GM12891 (cell line): ENCODE measurements at regions not wholly inside any gene's neighbourhood (a gene's known extent, or its start where the extent isn't known, plus 50 kb on each side); places are given as distances from the start of the nearest gene placed in this dataset.
"Not testable (repeated sequence)": the region's sequence is repeated elsewhere in the genome, so short reads cannot be mapped to it uniquely, and the experiment has no call there.

ENCODE experiments used
- DNase-seq: peaks from one replicate; pipeline ENCODE4 v3.0.0; 2011; ENCODE audit warnings: low spot score; ENCODE audit not compliant: insufficient read length
- FAIRE-seq: peaks from 2 replicates; lab custom pipeline; 2011; peaks lifted over from hg19 to GRCh38; lab: Jason Lieb, UNC
- PAX5 ChIP-seq: IDR thresholded peaks from 2 replicates; pipeline ENCODE4 v1.6.1; 2011; ENCODE audit warnings: low read length, moderate library complexity, mild to moderate bottlenecking; ENCODE audit not compliant: insufficient read depth, severe bottlenecking
- POLR2A ChIP-seq: IDR thresholded peaks from 2 replicates; pipeline ENCODE4 v1.6.1; 2011; ENCODE audit warnings: low read depth, low read length, control low read depth
- POLR2AphosphoS5 ChIP-seq: IDR thresholded peaks from 2 replicates; pipeline ENCODE4 v1.6.1; 2011; ENCODE audit warnings: low read depth, low read length, control low read depth
- POU2F2 ChIP-seq: IDR thresholded peaks from 2 replicates; pipeline ENCODE4 v1.6.1; 2011; ENCODE audit warnings: low read depth, mild to moderate bottlenecking, control low read depth, low read length, moderate library complexity
- SPI1 ChIP-seq: IDR thresholded peaks from 2 replicates; pipeline ENCODE4 v1.6.1; 2011; ENCODE audit warnings: low read depth, low read length, control low read depth
- TAF1 ChIP-seq: IDR thresholded peaks from 2 replicates; pipeline ENCODE4 v1.6.1; 2011; ENCODE audit warnings: low read depth, low read length, control low read depth

DNA sequence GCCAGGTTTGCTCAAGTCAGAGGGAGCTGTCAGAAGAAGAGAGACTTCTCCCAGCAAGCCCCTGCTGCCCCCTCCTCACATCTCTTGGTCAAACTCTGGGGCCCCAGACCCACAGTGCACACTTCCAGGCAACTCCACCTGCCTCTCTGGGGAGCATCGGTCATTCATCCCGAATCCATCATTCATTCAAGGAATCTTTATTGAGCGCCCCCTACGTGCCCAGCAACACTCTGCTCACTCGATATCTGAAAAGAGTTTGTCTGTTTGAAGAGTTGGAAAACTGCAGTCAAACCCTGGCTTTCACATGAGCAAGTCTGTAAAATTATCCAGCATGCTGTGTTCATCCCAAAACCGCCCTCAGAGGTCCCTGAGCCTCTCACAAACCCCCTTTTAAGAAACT, 66.2 kb downstream of the PRR18 start:
- DNase-seq (no peak), FAIRE-seq (no peak)
- no peak for TF ChIP-seq POLR2AphosphoS5
- no peak for TF ChIP-seq PAX5
- TF ChIP-seq POLR2A: no peak
- TF ChIP-seq POU2F2: no peak
- TF ChIP-seq TAF1: no peak
- no peak for TF ChIP-seq SPI1

DNA sequence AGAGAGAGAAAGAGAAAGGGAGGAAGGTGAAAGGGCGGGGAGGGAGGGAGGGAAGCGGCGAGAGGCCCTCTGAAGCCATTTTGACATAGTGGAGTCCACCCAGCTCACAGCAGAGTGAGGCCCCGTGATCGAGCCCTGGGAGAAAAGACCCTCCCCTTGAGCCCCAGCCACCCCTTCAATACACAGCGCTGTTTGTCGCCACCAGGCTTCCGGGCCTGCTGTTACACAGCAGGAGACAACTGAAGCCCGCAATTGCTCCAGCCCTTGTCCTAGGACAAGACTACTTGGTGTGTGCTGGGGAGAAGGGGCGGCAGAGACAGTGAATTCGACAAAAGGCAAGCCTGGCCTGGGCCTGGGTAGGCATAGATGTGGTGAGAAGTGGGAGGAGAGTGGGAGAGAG, 67.3 kb downstream of the PRR18 start:
- no peak for FAIRE-seq
- TF ChIP-seq POLR2A (no peak), POLR2AphosphoS5 (no peak), TAF1 (no peak)
- no peak for DNase-seq

DNA sequence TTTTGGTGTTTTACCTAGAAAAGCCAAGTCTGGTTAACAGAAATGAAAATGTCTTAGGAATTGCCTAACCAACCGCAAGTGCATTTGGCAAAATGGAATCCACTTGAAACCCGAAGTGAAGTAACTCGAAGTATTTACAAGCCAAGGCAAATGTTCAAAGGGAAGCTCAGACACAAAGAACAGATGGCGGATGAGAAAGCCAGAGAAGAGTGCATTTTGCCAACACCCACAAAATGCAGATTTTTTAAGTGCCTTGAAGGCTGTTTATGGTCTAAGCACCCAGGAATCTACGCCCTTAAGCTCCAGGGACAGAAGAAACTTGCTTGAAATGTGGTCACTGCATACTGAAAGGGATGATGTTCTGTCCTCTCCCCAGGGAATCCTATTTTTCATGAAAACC, 70.0 kb upstream of the TBXT start:
- TF ChIP-seq POU2F2 (no peak), POLR2AphosphoS5 (no peak)

DNA sequence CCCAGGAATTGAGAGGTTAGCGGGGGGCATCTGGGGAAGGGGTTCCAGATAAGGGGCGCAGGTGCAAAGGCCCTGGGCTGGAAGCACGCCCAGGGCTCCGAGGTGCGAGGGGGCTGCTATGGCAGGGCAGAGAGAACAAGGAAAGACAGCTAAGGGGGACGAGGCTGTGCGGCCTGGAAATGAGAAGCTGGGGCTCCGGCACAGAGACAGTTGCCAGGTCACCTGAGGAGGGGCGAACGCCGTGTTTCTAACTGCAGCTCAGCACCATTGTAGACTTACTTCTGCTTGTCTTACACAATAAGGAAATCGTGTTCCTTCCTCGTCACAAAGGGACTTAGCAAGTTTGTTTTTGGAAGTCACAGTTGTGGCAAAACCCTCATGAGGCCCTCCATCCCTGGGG, 68.9 kb upstream of the TBXT start:
- TF ChIP-seq POU2F2: no peak
- no peak for TF ChIP-seq POLR2AphosphoS5
- TF ChIP-seq TAF1: no peak
- no peak for TF ChIP-seq PAX5
- TF ChIP-seq POLR2A: no peak
- TF ChIP-seq SPI1: no peak
- DNase-seq: no peak
- FAIRE-seq: no peak

More for the DNA sequence above, 70.0 kb upstream of the TBXT start:
- no peak for DNase-seq
- no peak for FAIRE-seq

DNA sequence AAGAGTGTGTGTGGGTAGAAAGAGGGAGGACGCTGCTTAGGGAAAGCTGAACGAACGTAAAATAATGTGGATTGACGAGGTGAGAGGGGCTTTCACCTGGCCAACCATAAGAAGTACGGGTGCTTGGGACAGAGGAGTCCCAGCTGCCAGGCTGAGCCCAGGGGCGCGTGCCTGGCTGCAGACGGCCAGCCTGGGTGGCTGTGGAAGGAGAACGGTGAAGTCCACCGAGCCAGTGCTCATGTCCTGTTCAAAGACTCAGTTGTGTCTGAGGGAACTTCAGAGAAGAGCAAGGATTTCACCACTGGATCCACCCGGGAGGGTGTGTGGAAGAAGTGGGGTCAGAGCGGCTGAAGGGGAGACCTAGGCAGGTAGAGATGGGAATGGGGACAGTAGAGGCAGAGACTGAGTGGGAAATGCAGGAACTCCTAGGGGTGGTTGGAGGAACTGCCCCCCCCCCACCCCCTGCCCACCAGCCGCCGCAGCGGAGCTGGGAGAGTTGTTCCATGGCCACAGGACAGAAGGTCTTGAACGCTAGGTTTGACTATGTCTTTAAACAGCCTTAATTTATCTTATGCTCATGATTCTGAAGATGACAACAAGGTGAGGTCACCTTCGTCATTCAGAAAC, 68.1 kb upstream of the TBXT start:
- TF ChIP-seq SPI1 (no peak), POLR2A (no peak), POU2F2 (no peak), PAX5 (no peak), POLR2AphosphoS5 (no peak), TAF1 (no peak)
- no peak for DNase-seq
- FAIRE-seq: no peak

DNA sequence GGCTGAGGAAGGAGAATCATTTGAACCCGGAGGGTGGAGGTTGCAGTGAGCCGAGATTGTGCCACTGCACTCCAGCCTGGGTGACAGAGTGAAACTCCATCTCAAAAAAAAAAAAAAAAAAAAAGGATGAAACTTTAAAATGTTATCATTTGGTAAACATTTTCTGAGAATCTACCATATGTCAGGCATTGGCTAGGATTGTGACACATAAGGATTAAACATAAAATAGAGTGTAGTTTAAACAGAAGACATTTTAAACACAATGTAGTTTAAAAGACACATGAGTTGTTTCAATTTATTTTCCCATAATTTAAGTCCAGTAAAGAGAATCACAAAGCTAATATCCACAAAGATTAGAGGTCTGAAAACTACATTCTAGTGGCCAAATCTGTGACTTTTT, 63.5 kb upstream of the TBXT start:
- DNase-seq, FAIRE-seq: not testable (repeated sequence)

DNA sequence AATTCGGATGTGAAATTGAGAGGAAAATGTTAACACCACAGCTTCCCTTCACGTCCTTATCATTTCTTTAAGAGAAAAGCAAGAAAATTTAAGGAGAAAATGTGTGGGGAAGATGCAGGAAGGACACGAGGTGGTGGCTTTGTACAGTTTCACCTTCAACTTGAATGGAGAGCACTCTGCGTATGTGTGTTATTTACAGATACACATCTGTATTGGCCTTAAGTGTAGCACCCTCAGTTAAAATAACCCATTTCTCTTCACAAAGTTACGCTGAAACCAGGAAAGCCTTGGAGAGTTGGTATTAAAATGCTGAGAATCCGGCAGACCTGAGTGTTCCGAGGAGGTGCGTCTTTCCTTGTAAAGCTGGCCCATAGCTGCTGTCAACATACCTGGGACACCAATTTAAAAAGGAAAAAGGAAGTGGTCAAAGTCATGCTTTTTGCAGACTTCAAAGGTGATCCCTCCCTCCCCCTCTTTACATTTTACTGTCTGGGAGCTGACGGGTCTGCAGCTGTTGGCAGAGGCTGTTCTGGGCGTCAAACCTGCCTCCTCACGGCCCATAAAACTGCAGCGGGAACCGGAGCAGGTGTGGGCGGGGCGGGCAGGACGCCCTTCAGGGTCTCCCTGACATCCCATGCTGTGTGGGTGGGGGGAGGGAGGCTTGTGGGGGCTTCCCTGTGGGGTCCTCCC, 61.3 kb upstream of the TBXT start:
- no peak for DNase-seq
- peak; percentile 80 for TF ChIP-seq SPI1
- no peak for TF ChIP-seq POU2F2
- TF ChIP-seq PAX5: no peak
- no peak for TF ChIP-seq POLR2A
- no peak for TF ChIP-seq TAF1
- no peak for TF ChIP-seq POLR2AphosphoS5
- FAIRE-seq: peak; percentile 86

DNA sequence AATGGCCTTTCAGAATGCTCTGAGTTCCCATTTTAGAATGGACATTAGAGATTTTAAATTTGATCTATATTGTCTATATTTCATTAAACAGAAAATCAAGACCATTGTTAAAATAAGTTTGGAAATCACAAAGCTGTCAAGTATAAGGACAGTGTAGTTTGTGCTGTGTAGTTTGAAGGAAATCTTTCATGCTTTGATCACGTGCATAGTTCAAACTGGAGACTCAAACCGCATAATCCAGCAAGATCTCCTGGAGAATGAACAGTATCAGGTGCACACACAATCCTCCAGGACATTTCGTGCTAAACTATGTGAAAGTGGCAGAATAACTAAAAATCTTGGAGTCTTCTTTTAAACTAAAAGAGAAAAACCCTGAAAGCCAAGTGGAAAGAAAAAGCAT, 60.8 kb upstream of the TBXT start:
- no peak for DNase-seq
- FAIRE-seq: peak; percentile 48
- no peak for TF ChIP-seq TAF1
- no peak for TF ChIP-seq SPI1
- TF ChIP-seq POU2F2: no peak
- no peak for TF ChIP-seq POLR2A
- TF ChIP-seq POLR2AphosphoS5: no peak

DNA sequence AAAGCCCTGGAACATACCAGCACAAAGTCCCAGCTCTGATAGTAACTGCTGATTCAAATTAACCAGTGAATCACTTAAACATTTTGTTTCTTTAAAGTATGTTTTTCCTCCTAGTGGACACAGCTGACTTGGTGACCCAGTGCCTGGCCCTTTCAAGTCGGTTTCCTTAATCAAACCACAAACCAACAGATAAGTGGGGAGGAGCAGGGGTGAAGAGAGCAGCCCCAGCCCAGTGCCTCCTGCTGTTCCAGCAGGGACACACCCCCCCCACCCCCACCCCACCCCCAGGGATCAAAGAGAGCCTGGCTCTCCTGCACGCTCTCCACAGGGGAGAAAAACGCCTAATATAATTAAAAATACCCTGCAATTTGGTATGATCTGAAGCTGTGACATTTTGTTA, 55.4 kb upstream of the TBXT start:
- TF ChIP-seq POLR2AphosphoS5: no peak
- TF ChIP-seq TAF1: no peak
- TF ChIP-seq POU2F2: no peak
- no peak for TF ChIP-seq SPI1
- no peak for TF ChIP-seq PAX5
- TF ChIP-seq POLR2A: no peak
- FAIRE-seq (no peak), DNase-seq (no peak)

DNA sequence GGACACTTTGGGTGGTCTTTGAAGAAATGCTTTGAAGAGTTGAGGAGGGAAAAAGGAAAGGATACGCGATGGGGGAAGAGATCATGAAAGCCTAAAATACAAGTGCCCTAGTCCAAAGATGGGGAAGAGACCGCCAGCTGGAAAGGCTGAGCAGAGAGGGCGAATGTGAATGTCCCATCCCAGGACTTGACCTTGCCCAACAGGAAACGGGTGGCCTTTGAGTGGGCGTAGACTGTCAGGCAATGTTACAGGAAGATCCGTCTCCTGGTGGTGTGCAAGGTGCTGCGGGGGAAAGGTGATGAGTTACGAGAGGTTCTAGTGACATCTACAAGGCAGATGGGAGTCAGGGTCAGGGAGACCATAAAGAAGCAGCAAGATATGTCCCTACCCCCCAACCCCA, 55.0 kb upstream of the TBXT start:
- DNase-seq (no peak), FAIRE-seq (no peak)
- no peak for TF ChIP-seq SPI1
- TF ChIP-seq PAX5: no peak
- no peak for TF ChIP-seq POLR2AphosphoS5
- no peak for TF ChIP-seq TAF1
- no peak for TF ChIP-seq POU2F2
- no peak for TF ChIP-seq POLR2A

DNA sequence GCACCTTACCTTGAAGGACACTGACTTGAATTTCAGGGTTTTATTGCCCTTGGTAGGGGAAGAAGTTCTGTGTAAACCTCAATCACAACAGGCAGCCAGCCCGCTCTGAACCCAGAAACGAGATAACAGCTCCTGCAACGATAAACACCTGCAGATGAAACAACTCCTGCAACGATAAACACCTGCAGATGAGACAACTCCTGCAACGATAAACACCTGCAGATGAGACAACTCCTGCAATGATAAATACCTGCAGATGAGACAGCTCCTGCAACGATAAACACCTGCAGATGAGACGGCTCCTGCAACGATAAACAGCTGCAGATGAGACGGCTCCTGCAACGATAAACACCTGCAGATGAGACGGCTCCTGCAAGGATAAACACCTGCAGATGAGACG, 54.0 kb upstream of the TBXT start:
- FAIRE-seq (no peak), DNase-seq (no peak)
- no peak for TF ChIP-seq PAX5
- no peak for TF ChIP-seq POU2F2
- TF ChIP-seq SPI1: no peak
- TF ChIP-seq POLR2AphosphoS5: no peak
- no peak for TF ChIP-seq POLR2A
- TF ChIP-seq TAF1: no peak
